Endothelial cell of umbilical vein (primary cell): ENCODE measurements at regions not wholly inside any gene's neighbourhood (a gene's known extent, or its start where the extent isn't known, plus 50 kb on each side); places are given as distances from the start of the nearest gene placed in this dataset.
A peak's percentile ranks its signal among the peaks of the same experiment; 100 is the strongest.

Experiments
- CTCF ChIP-seq, 2 donors: IDR thresholded peaks; 1 replicate in 1 of 2; 2 replicates in 1 of 2; pipeline ENCODE4 v1.5.1; 2011; ENCODE audit warnings: low read length in 2 of 2, mild to moderate bottlenecking in 2 of 2, moderate library complexity in 2 of 2, control low read depth in 1 of 2, inconsistent platforms in 1 of 2, low read depth in 1 of 2; ENCODE audit not compliant: insufficient read depth in 1 of 2; ENCODE audit errors: extremely low read depth in 1 of 2
- EZH2 ChIP-seq: IDR thresholded peaks from 2 replicates; pipeline ENCODE4 v1.6.1; 2012; ENCODE audit warnings: borderline replicate concordance, low read depth, mild to moderate bottlenecking, moderate library complexity, low read length, inconsistent platforms; ENCODE audit not compliant: severe bottlenecking
- FOS ChIP-seq: IDR thresholded peaks from 2 replicates; pipeline ENCODE4 v1.6.1; 2011; ENCODE audit warnings: mild to moderate bottlenecking, low read length, moderate library complexity, borderline replicate concordance; ENCODE audit not compliant: insufficient read depth
- GATA2 ChIP-seq: IDR thresholded peaks from 2 replicates; pipeline ENCODE4 v1.7.0; 2011; ENCODE audit warnings: low read depth, mild to moderate bottlenecking, moderate library complexity, mixed read lengths, low read length; ENCODE audit not compliant: insufficient read length, insufficient read depth
- JUN ChIP-seq: IDR thresholded peaks from 2 replicates; pipeline ENCODE4 v1.6.1; 2011; ENCODE audit warnings: borderline replicate concordance, low read depth; ENCODE audit not compliant: insufficient read length, insufficient read depth
- MAX ChIP-seq: IDR thresholded peaks from 2 replicates; pipeline ENCODE4 v1.6.1; 2011; ENCODE audit not compliant: insufficient read depth, insufficient read length
- MYC ChIP-seq: IDR thresholded peaks from one replicate; pipeline ENCODE4 v1.6.1; 2011; ENCODE audit warnings: mild to moderate bottlenecking, low read depth, low read length
- POLR2A ChIP-seq: IDR thresholded peaks from 2 replicates; pipeline ENCODE4 v1.6.1; 2012; ENCODE audit warnings: low read depth, mild to moderate bottlenecking, control low read depth, low read length
- POLR2AphosphoS5 ChIP-seq: IDR thresholded peaks from 2 replicates; pipeline ENCODE4 v1.6.1; 2012; ENCODE audit warnings: low read depth, mild to moderate bottlenecking, control low read depth, low read length, moderate library complexity; ENCODE audit not compliant: insufficient read depth

GRCh38 chr10:45557275-45557905, 115.2 kb downstream of the ZFAND4 start:
- TF ChIP-seq CTCF (IDR thresholded peaks at IDR 0.05; ENCODE audit: extremely low read depth in 1 of 2, insufficient read depth in 1 of 2, low read depth in 1 of 2, low read length in 2 of 2) (no peak), POLR2AphosphoS5 (peak; percentile 72), POLR2A (no peak), JUN (no peak), MYC (no peak), MAX (no peak), EZH2 (no peak), FOS (peak; percentile 54), GATA2 (peak; percentile 86)
